ENCODE measurements at regions not wholly inside any gene's neighbourhood (a gene's known extent, or its start where the extent isn't known, plus 50 kb on each side); places are given as distances from the start of the nearest gene placed in this dataset.
A peak's percentile ranks its signal among the peaks of the same experiment; 100 is the strongest.

- Histone ChIP-seq H3K27me3 (ENCODE audit: control insufficient read depth, insufficient read depth) (no peaks in the 10 kb centered on the region), H3K4me3 (ENCODE audit: low read length) (no peak overlapping the region), H3K9me3 (ENCODE audit: control insufficient read depth, low read length) (no peaks in the 10 kb centered on the region), H3K27ac (ENCODE audit: low read length) (no peak overlapping the region), H3K4me1 (ENCODE audit: control insufficient read depth, insufficient read depth, low read length) (no peaks in the 10 kb centered on the region)
- ATAC-seq (no peak), DNase-seq (no peak)
- intact Hi-C loops (cut with DNase I): no loop called here
- 59% methylated on average over 2 of the region's 2 CpGs for WGBS
These were observed 204.3 kb upstream of the EMCN start for GRCh38 chr4:100722133-100722532.

GRCh38 chr4:100721490-100721889, 203.7 kb upstream of the EMCN start:
- intact Hi-C loops (cut with DNase I): no loop called here

GRCh38 chr4:100721077-100721476, 203.3 kb upstream of the EMCN start:
- ATAC-seq: no peak
- Histone ChIP-seq H3K9me3 (ENCODE audit: control insufficient read depth, low read length) (no peaks in the 10 kb centered on the region), H3K27me3 (ENCODE audit: control insufficient read depth, insufficient read depth) (no peaks in the 10 kb centered on the region), H3K4me3 (ENCODE audit: low read length) (no peak overlapping the region), H3K27ac (ENCODE audit: low read length) (no peak overlapping the region), H3K4me1 (ENCODE audit: control insufficient read depth, insufficient read depth, low read length) (no peaks in the 10 kb centered on the region)
- intact Hi-C loops (cut with DNase I): no loop called here
- no peak for DNase-seq
- 56% methylated on average over 2 of the region's 2 CpGs for WGBS

More at GRCh38 chr4:100721490-100721889, 203.7 kb upstream of the EMCN start:
- DNase-seq (no peak), ATAC-seq (no peak)
- H3K27me3 ChIP-seq (ENCODE audit: control insufficient read depth, insufficient read depth): no peaks in the 10 kb centered on the region
- H3K9me3 ChIP-seq (ENCODE audit: control insufficient read depth, low read length): no peaks in the 10 kb centered on the region
- H3K4me1 ChIP-seq (ENCODE audit: control insufficient read depth, insufficient read depth, low read length): no peaks in the 10 kb centered on the region
- H3K4me3 ChIP-seq (ENCODE audit: low read length): no peak overlapping the region
- H3K27ac ChIP-seq (ENCODE audit: low read length): no peak overlapping the region

- no peaks in the 10 kb centered on the region for H3K9me3 ChIP-seq (ENCODE audit: control insufficient read depth, low read length)
- 86% methylated on average over 5 of the region's 5 CpGs for whole genome bisulfite sequencing
- intact Hi-C loops (cut with DNase I): no loop called here
- no peaks in the 10 kb centered on the region for H3K4me1 ChIP-seq (ENCODE audit: control insufficient read depth, insufficient read depth, low read length)
- no peak for ATAC-seq
- DNase-seq: no peak
- no peak overlapping the region for H3K4me3 ChIP-seq (ENCODE audit: low read length)
- H3K27me3 ChIP-seq (ENCODE audit: control insufficient read depth, insufficient read depth): no peaks in the 10 kb centered on the region
- H3K27ac ChIP-seq (ENCODE audit: low read length): no peak overlapping the region
These were observed 198.6 kb upstream of the EMCN start for GRCh38 chr4:100716416-100716815.

GRCh38 chr4:100708776-100709175, 191.0 kb upstream of the EMCN start:
- Histone ChIP-seq H3K27ac (ENCODE audit: low read length) (no peak overlapping the region), H3K9me3 (ENCODE audit: control insufficient read depth, low read length) (no peaks in the 10 kb centered on the region), H3K27me3 (ENCODE audit: control insufficient read depth, insufficient read depth) (no peaks in the 10 kb centered on the region), H3K4me3 (ENCODE audit: low read length) (no peak overlapping the region), H3K4me1 (ENCODE audit: control insufficient read depth, insufficient read depth, low read length) (no peaks in the 10 kb centered on the region)
- DNase-seq (no peak), ATAC-seq (no peak)
- intact Hi-C loops (cut with DNase I): no loop called here
- WGBS: 72% methylated on average over 4 of the region's 4 CpGs

GRCh38 chr4:100707786-100708185, 190.0 kb upstream of the EMCN start:
- intact Hi-C loops (cut with DNase I): no loop called here
- Histone ChIP-seq H3K27me3 (ENCODE audit: control insufficient read depth, insufficient read depth) (no peaks in the 10 kb centered on the region), H3K9me3 (ENCODE audit: control insufficient read depth, low read length) (no peaks in the 10 kb centered on the region), H3K4me3 (ENCODE audit: low read length) (no peak overlapping the region), H3K4me1 (ENCODE audit: control insufficient read depth, insufficient read depth, low read length) (no peaks in the 10 kb centered on the region), H3K27ac (ENCODE audit: low read length) (no peak overlapping the region)
- 93% methylated on average over 1 of the region's 1 CpG for WGBS
- DNase-seq (no peak), ATAC-seq (no peak)

- ATAC-seq (peak in 1 of 2 donors; percentile 86), DNase-seq (no peak)
- Histone ChIP-seq H3K9me3 (ENCODE audit: control insufficient read depth, low read length) (no peaks in the 10 kb centered on the region), H3K27ac (ENCODE audit: low read length) (no peak overlapping the region), H3K27me3 (ENCODE audit: control insufficient read depth, insufficient read depth) (no peaks in the 10 kb centered on the region), H3K4me3 (ENCODE audit: low read length) (peak overlapping the region; percentile 50), H3K4me1 (ENCODE audit: control insufficient read depth, insufficient read depth, low read length) (no peaks in the 10 kb centered on the region)
- WGBS: 16% methylated on average over 4 of the region's 4 CpGs
- intact Hi-C loops (cut with DNase I): no loop called here
These were observed 178.7 kb upstream of the EMCN start for GRCh38 chr4:100696531-100696930.

- no peaks in the 10 kb centered on the region for H3K27me3 ChIP-seq (ENCODE audit: control insufficient read depth, insufficient read depth)
- H3K9me3 ChIP-seq (ENCODE audit: control insufficient read depth, low read length): no peaks in the 10 kb centered on the region
- ATAC-seq: no peak
- WGBS: 36% methylated on average over 1 of the region's 1 CpG
- no peak for DNase-seq
- no peak overlapping the region for H3K27ac ChIP-seq (ENCODE audit: low read length)
- H3K4me1 ChIP-seq (ENCODE audit: control insufficient read depth, insufficient read depth, low read length): no peaks in the 10 kb centered on the region
- H3K4me3 ChIP-seq (ENCODE audit: low read length): peak overlapping the region; percentile 50
- intact Hi-C loops (cut with DNase I): no loop called here
These were observed 178.0 kb upstream of the EMCN start for GRCh38 chr4:100695871-100696270.

- no peaks in the 10 kb centered on the region for H3K4me1 ChIP-seq (ENCODE audit: control insufficient read depth, insufficient read depth, low read length)
- H3K27me3 ChIP-seq (ENCODE audit: control insufficient read depth, insufficient read depth): no peaks in the 10 kb centered on the region
- 47% methylated on average over 3 of the region's 3 CpGs for WGBS
- H3K27ac ChIP-seq (ENCODE audit: low read length): no peak overlapping the region
- ATAC-seq: peak in 1 of 2 donors; percentile 40
- intact Hi-C loops (cut with DNase I): no loop called here
- no peaks in the 10 kb centered on the region for H3K9me3 ChIP-seq (ENCODE audit: control insufficient read depth, low read length)
- no peak for DNase-seq
- no peak overlapping the region for H3K4me3 ChIP-seq (ENCODE audit: low read length)
These were observed 177.3 kb upstream of the EMCN start for GRCh38 chr4:100695039-100695654.

GRCh38 chr4:100694467-100694866, 176.6 kb upstream of the EMCN start:
- Histone ChIP-seq H3K4me3 (ENCODE audit: low read length) (no peak overlapping the region), H3K9me3 (ENCODE audit: control insufficient read depth, low read length) (no peaks in the 10 kb centered on the region), H3K27me3 (ENCODE audit: control insufficient read depth, insufficient read depth) (no peaks in the 10 kb centered on the region), H3K27ac (ENCODE audit: low read length) (no peak overlapping the region), H3K4me1 (ENCODE audit: control insufficient read depth, insufficient read depth, low read length) (no peaks in the 10 kb centered on the region)
- ATAC-seq: no peak
- 86% methylated on average over 2 of the region's 2 CpGs for WGBS
- DNase-seq: no peak
- intact Hi-C loops (cut with DNase I): no loop called here

GRCh38 chr4:100690812-100691211, 173.0 kb upstream of the EMCN start:
- no peaks in the 10 kb centered on the region for H3K9me3 ChIP-seq (ENCODE audit: control insufficient read depth, low read length)
- no peak for ATAC-seq
- DNase-seq: no peak
- intact Hi-C loops (cut with DNase I): no loop called here
- no peak overlapping the region for H3K27ac ChIP-seq (ENCODE audit: low read length)
- H3K27me3 ChIP-seq (ENCODE audit: control insufficient read depth, insufficient read depth): no peaks in the 10 kb centered on the region
- H3K4me1 ChIP-seq (ENCODE audit: control insufficient read depth, insufficient read depth, low read length): no peaks in the 10 kb centered on the region
- WGBS: 98% methylated on average over 1 of the region's 1 CpG
- no peak overlapping the region for H3K4me3 ChIP-seq (ENCODE audit: low read length)

GRCh38 chr4:100688368-100688767, 170.5 kb upstream of the EMCN start:
- no peak for DNase-seq
- H3K27me3 ChIP-seq (ENCODE audit: control insufficient read depth, insufficient read depth): no peaks in the 10 kb centered on the region

More at GRCh38 chr4:100688368-100688767, 170.5 kb upstream of the EMCN start:
- ATAC-seq: no peak
- H3K27ac ChIP-seq (ENCODE audit: low read length): no peak overlapping the region
- 94% methylated on average over 2 of the region's 2 CpGs for WGBS
- H3K4me3 ChIP-seq (ENCODE audit: low read length): no peak overlapping the region
- intact Hi-C loops (cut with DNase I): no loop called here
- H3K9me3 ChIP-seq (ENCODE audit: control insufficient read depth, low read length): no peaks in the 10 kb centered on the region
- H3K4me1 ChIP-seq (ENCODE audit: control insufficient read depth, insufficient read depth, low read length): no peaks in the 10 kb centered on the region
